Left lung (tissue), 4 donors: ENCODE measurements at regions not wholly inside any gene's neighbourhood (a gene's known extent, or its start where the extent isn't known, plus 50 kb on each side); places are given as distances from the start of the nearest gene placed in this dataset.

Experiments
- ATAC-seq: fragments of 200-7000 bp; cut with Tn5 transposase; one replicate; pipeline ENCODE4 v1.9.1; 2020; ENCODE audit warnings: moderate library complexity
- DNase-seq, 4 donors: peaks; one replicate each; pipeline ENCODE4 v3.0.0-alpha.2; 2013 to 2020
- H3K27ac ChIP-seq, 2 donors: fragments of 200-600 bp; sonication (generic) in 1 of 2; one replicate each; pipeline versions ENCODE4 v1.5.0 to v1.8.0; 2020 to 2021
- H3K27me3 ChIP-seq, 2 donors: fragments of 200-600 bp; sonication (generic) in 1 of 2; one replicate each; pipeline versions ENCODE4 v1.5.0 to v1.8.0; 2020 to 2021
- H3K36me3 ChIP-seq, 2 donors: fragments of 200-600 bp; sonication (generic) in 1 of 2; one replicate each; pipeline versions ENCODE4 v1.5.0 to v1.8.0; 2020 to 2021
- H3K4me1 ChIP-seq, 2 donors: fragments of 200-600 bp; one replicate each; pipeline ENCODE4 v1.8.0; 2021
- H3K4me3 ChIP-seq, 2 donors: fragments of 200-600 bp; sonication (generic) in 1 of 2; one replicate each; pipeline versions ENCODE4 v1.5.0 to v1.8.0; 2020 to 2021; ENCODE audit warnings: mild to moderate bottlenecking in 1 of 2
- H3K9me3 ChIP-seq, 2 donors: fragments of 200-600 bp; sonication (generic) in 1 of 2; one replicate each; pipeline versions ENCODE4 v1.5.0 to v1.8.0; 2020 to 2021
- intact Hi-C, 2 donors: fragments of 100-400 bp; cut with DNase I; formaldehyde crosslinking; loops; one replicate each; pipeline versions ENCODE4 v1.11.2 to v1.14.2; 2022
- TF ChIP-seq, protein P1 (sequence below), 2 donors: fragments of 200-600 bp; sonication (generic) in 1 of 2; IDR thresholded peaks; one replicate each; pipeline versions ENCODE4 v1.5.0 to v1.8.0; 2021; ENCODE audit warnings: antibody characterized with exemption in 2 of 2
- donor health status: DM: no; HTN: yes; CAD: no.
- donor health status: DM: no; HTN: no; CAD: no.

GRCh38 chr3:193935916-193936315, 200.0 kb upstream of the HES1 start:
- Histone ChIP-seq H3K4me3 (no peak overlapping the region), H3K36me3 (no peaks in the 10 kb centered on the region), H3K27me3 (no peaks in the 10 kb centered on the region), H3K9me3 (no peaks in the 10 kb centered on the region), H3K4me1 (no peaks in the 10 kb centered on the region), H3K27ac (no peak overlapping the region)
- intact Hi-C loops: no loop called here
- TF ChIP-seq, protein P1, sequence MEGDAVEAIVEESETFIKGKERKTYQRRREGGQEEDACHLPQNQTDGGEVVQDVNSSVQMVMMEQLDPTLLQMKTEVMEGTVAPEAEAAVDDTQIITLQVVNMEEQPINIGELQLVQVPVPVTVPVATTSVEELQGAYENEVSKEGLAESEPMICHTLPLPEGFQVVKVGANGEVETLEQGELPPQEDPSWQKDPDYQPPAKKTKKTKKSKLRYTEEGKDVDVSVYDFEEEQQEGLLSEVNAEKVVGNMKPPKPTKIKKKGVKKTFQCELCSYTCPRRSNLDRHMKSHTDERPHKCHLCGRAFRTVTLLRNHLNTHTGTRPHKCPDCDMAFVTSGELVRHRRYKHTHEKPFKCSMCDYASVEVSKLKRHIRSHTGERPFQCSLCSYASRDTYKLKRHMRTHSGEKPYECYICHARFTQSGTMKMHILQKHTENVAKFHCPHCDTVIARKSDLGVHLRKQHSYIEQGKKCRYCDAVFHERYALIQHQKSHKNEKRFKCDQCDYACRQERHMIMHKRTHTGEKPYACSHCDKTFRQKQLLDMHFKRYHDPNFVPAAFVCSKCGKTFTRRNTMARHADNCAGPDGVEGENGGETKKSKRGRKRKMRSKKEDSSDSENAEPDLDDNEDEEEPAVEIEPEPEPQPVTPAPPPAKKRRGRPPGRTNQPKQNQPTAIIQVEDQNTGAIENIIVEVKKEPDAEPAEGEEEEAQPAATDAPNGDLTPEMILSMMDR (IDR thresholded peaks at IDR 0.05): no peak
- ATAC-seq (no peak), DNase-seq (no peak)

DNA sequence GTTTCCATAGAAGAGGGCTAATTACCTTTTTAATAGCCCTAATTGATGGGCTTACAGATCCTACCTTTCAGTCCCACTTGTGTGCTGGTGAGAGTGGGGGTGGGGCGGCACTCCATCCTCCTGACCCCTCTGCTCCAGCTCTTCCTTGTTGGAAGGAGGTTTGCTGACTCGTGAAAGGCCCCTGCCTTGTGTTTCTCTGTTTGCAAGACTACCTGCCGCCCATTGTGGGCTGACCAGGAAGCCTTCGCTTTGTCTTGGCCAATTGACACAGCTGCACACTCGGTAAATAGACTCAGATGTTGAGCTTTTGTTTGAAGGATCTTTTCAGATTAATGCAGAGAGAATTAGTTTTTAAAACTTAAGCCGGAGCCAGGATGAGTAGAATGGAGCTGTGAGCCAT, 197.3 kb upstream of the HES1 start:
- H3K27ac ChIP-seq: no peak overlapping the region
- no peaks in the 10 kb centered on the region for H3K9me3 ChIP-seq
- ATAC-seq (no peak), DNase-seq (no peak)
- H3K4me1 ChIP-seq: no peaks in the 10 kb centered on the region
- TF ChIP-seq, protein P1 (IDR thresholded peaks at IDR 0.05): no peak
- H3K27me3 ChIP-seq: no peaks in the 10 kb centered on the region
- no peaks in the 10 kb centered on the region for H3K36me3 ChIP-seq
- intact Hi-C loops: no loop called here
- no peak overlapping the region for H3K4me3 ChIP-seq

- TF ChIP-seq, protein P1 (IDR thresholded peaks at IDR 0.05): no peak
- ATAC-seq (no peak), DNase-seq (no peak)
- no peaks in the 10 kb centered on the region for H3K9me3 ChIP-seq
- H3K27me3 ChIP-seq: no peaks in the 10 kb centered on the region
- H3K4me1 ChIP-seq: no peaks in the 10 kb centered on the region
- no peak overlapping the region for H3K27ac ChIP-seq
- no peak overlapping the region for H3K4me3 ChIP-seq
- intact Hi-C loops: no loop called here
- no peaks in the 10 kb centered on the region for H3K36me3 ChIP-seq
These were observed 196.4 kb upstream of the HES1 start for GRCh38 chr3:193939527-193939926.

DNA sequence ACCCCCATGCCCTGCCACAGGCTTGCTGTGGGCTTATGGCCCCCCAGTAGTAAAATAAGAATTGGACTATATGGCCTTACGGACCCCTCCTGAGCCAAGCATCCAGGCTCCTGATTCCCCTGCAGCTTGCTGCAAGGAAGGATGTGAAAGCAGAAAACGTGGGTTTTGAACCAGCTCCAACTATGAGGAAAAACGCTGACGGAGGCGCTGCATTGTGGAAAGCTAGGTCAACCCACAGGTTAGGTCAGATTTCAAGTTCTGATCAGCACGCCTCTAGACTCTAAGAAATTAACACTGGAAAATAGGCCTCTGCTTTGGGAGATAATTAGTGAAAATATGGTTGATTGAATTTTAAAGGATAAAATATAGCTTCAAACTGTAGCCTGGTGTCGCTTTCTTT, 195.4 kb upstream of the HES1 start:
- Histone ChIP-seq H3K27ac (no peak overlapping the region), H3K9me3 (no peaks in the 10 kb centered on the region), H3K27me3 (no peaks in the 10 kb centered on the region), H3K4me1 (no peaks in the 10 kb centered on the region), H3K4me3 (no peak overlapping the region), H3K36me3 (no peaks in the 10 kb centered on the region)
- ATAC-seq (no peak), DNase-seq (no peak)
- TF ChIP-seq, protein P1 (IDR thresholded peaks at IDR 0.05): no peak
- intact Hi-C loops: no loop called here

- Histone ChIP-seq H3K9me3 (no peaks in the 10 kb centered on the region), H3K27me3 (no peaks in the 10 kb centered on the region), H3K4me3 (no peak overlapping the region), H3K36me3 (no peaks in the 10 kb centered on the region), H3K4me1 (no peaks in the 10 kb centered on the region), H3K27ac (no peak overlapping the region)
- DNase-seq (no peak), ATAC-seq (no peak)
- TF ChIP-seq, protein P1 (IDR thresholded peaks at IDR 0.05): no peak
- intact Hi-C loops: no loop called here
These were observed 194.5 kb upstream of the HES1 start for GRCh38 chr3:193941486-193941885.
